IMR-90 (cell line): ENCODE measurements at regions not wholly inside any gene's neighbourhood (a gene's known extent, or its start where the extent isn't known, plus 50 kb on each side); places are given as distances from the start of the nearest gene placed in this dataset.

ENCODE experiments used
- ATAC-seq: fragments of 200-7000 bp; cut with Tn5 transposase; 2 replicates; pipeline ENCODE4 v1.9.1; 2020; ENCODE audit warnings: low read depth, mild to moderate bottlenecking, moderate library complexity
- BruUV-seq: library from RNA; stranded (reverse); fragments of 400-500 nt; replicated peaks from 2 replicates; lab custom pipeline; 2021; lab: Mats Ljungman, UMichigan
- CTCF ChIA-PET: fragments of 300-600 bp; formaldehyde crosslinking; extraction: SDS; loops from one replicate; lab custom pipeline; 2021; ENCODE audit warnings: antibody characterized with exemption; lab: Yijun Ruan, JAX
- POLR2A ChIA-PET: fragments of 300-600 bp; sonication (Branson Sonifier 250); formaldehyde crosslinking; loops from one replicate; lab custom pipeline; 2022; ENCODE audit warnings: antibody characterized with exemption; ENCODE audit not compliant: unreplicated experiment; lab: Charles Lee
- DNase-seq: peaks from one replicate; pipeline ENCODE4 v3.0.0; 2013
- H2AFZ ChIP-seq: replicated peaks from 2 replicates; pipeline ENCODE3; 2013; ENCODE audit warnings: low read length, mild to moderate bottlenecking; ENCODE audit not compliant: poor library complexity
- H2AK5ac ChIP-seq: 2 replicates; pipeline ENCODE4 v1.6.1; 2013; ENCODE audit warnings: low read depth, low read length, inconsistent platforms
- H2AK9ac ChIP-seq: replicated peaks from 2 replicates; pipeline ENCODE3; 2013; ENCODE audit warnings: mild to moderate bottlenecking, low read depth, low read length, moderate library complexity; ENCODE audit not compliant: poor library complexity
- H2BK120ac ChIP-seq: 2 replicates; pipeline ENCODE4 v1.6.1; 2013; ENCODE audit warnings: low read depth, low read length, inconsistent platforms
- H2BK15ac ChIP-seq: 3 replicates; pipeline ENCODE4 v1.6.1; 2013; ENCODE audit warnings: low read depth, low read length, inconsistent platforms
- H2BK20ac ChIP-seq: 2 replicates; pipeline ENCODE4 v1.6.1; 2013; ENCODE audit warnings: low read depth, mild to moderate bottlenecking, inconsistent platforms, low read length, moderate library complexity
- H2BK5ac ChIP-seq: 2 replicates; pipeline ENCODE4 v1.6.1; 2013; ENCODE audit warnings: mild to moderate bottlenecking, low read depth, low read length, inconsistent platforms; ENCODE audit not compliant: poor library complexity, severe bottlenecking
- H3K14ac ChIP-seq: replicated peaks from 2 replicates; pipeline ENCODE4 v1.6.1; 2013; ENCODE audit warnings: low read depth, low read length, inconsistent platforms
- H3K18ac ChIP-seq: 2 replicates; pipeline ENCODE4 v1.6.1; 2013; ENCODE audit warnings: low read depth, low read length, control low read depth
- H3K23ac ChIP-seq: 2 replicates; pipeline ENCODE4 v1.6.1; 2013; ENCODE audit warnings: low read depth, low read length, inconsistent platforms
- H3K27ac ChIP-seq: 2 replicates; pipeline ENCODE4 v1.5.1; 2013; ENCODE audit warnings: mild to moderate bottlenecking, control low read depth, low read length; ENCODE audit not compliant: insufficient read depth
- H3K27me3 ChIP-seq: 2 replicates; pipeline ENCODE4 v1.6.1; 2013; ENCODE audit warnings: low read length; ENCODE audit not compliant: control insufficient read depth, insufficient read depth
- H3K36me3 ChIP-seq: 2 replicates; pipeline ENCODE4 v1.6.1; 2013; ENCODE audit warnings: low read length, mixed read lengths; ENCODE audit not compliant: control insufficient read depth, insufficient read depth
- H3K4ac ChIP-seq: 2 replicates; pipeline ENCODE4 v1.6.1; 2013; ENCODE audit warnings: low read depth, low read length, inconsistent platforms
- H3K4me1 ChIP-seq: 2 replicates; pipeline ENCODE4 v1.6.1; 2013; ENCODE audit warnings: low read length, mixed read lengths; ENCODE audit not compliant: control insufficient read depth, insufficient read depth
- H3K4me2 ChIP-seq: 2 replicates; pipeline ENCODE4 v1.6.1; 2013; ENCODE audit warnings: low read depth, mild to moderate bottlenecking, control low read depth, low read length, moderate library complexity
- H3K4me3 ChIP-seq: 2 replicates; pipeline ENCODE4 v1.5.1; 2013; ENCODE audit warnings: low read depth, mild to moderate bottlenecking, control low read depth, low read length, moderate library complexity; ENCODE audit not compliant: insufficient read depth
- H3K56ac ChIP-seq: 2 replicates; pipeline ENCODE4 v1.6.1; 2013; ENCODE audit warnings: low read length, inconsistent platforms; ENCODE audit not compliant: insufficient read depth; ENCODE audit errors: extremely low read depth
- H3K79me1 ChIP-seq, 2 experiments: 2 replicates each; pipeline ENCODE4 v1.6.1; 2013; ENCODE audit warnings: low read length in 2 of 2, inconsistent platforms in 1 of 2, low read depth in 1 of 2
- H3K9ac ChIP-seq: 2 replicates; pipeline ENCODE4 v1.6.1; 2013; ENCODE audit warnings: low read depth, low read length, control low read depth
- H3K9me1 ChIP-seq: 2 replicates; pipeline ENCODE4 v1.6.1; 2013; ENCODE audit warnings: low read length, inconsistent platforms; ENCODE audit not compliant: insufficient read depth
- H3K9me3 ChIP-seq: 2 replicates; pipeline ENCODE4 v1.6.1; 2013; ENCODE audit warnings: low read length; ENCODE audit not compliant: control insufficient read depth, insufficient read depth
- H4K20me1 ChIP-seq: 2 replicates; pipeline ENCODE4 v1.6.1; 2013; ENCODE audit warnings: low read length, inconsistent platforms; ENCODE audit not compliant: insufficient read depth
- H4K5ac ChIP-seq: 2 replicates; pipeline ENCODE4 v1.6.1; 2013; ENCODE audit warnings: mild to moderate bottlenecking, low read depth, low read length, control low read depth
- H4K8ac ChIP-seq, 2 experiments: 2 replicates each; pipeline ENCODE4 v1.6.1; 2013; ENCODE audit warnings: low read depth in 2 of 2, low read length in 2 of 2, control low read depth in 1 of 2, inconsistent platforms in 1 of 2
- H4K91ac ChIP-seq: 2 replicates; pipeline ENCODE4 v1.6.1; 2013; ENCODE audit warnings: low read depth, low read length, inconsistent platforms; ENCODE audit not compliant: insufficient read depth
- BHLHE40 ChIP-seq: fragments of 150-350 bp; IDR thresholded peaks from 2 replicates; pipeline ENCODE4 v1.6.1; 2016; ENCODE audit warnings: mild to moderate bottlenecking, low read depth, low read length
- CEBPB ChIP-seq: IDR thresholded peaks from 2 replicates; pipeline ENCODE4 v1.6.1; 2012; ENCODE audit warnings: low read depth, low read length, improper control_type of control experiment
- FOS ChIP-seq: fragments of 150-350 bp; IDR thresholded peaks from 2 replicates; pipeline ENCODE4 v1.6.1; 2016; ENCODE audit warnings: low read depth, low read length
- MAFK ChIP-seq: IDR thresholded peaks from 2 replicates; pipeline ENCODE4 v1.6.1; 2012; ENCODE audit warnings: low read depth, low read length, improper control_type of control experiment
- NFE2L2 ChIP-seq: fragments of 150-350 bp; IDR thresholded peaks from 2 replicates; pipeline ENCODE4 v1.6.1; 2016; ENCODE audit warnings: low read depth, mild to moderate bottlenecking, low read length
- POLR2A ChIP-seq: IDR thresholded peaks from 2 replicates; pipeline ENCODE4 v1.6.1; 2012; ENCODE audit warnings: mild to moderate bottlenecking, low read depth, low read length
- RCOR1 ChIP-seq: IDR thresholded peaks from 2 replicates; pipeline ENCODE4 v1.6.1; 2012; ENCODE audit warnings: mild to moderate bottlenecking, low read length, improper control_type of control experiment; ENCODE audit not compliant: insufficient replicate concordance
- dilution Hi-C: fragments of 300-500 bp; cut with HindIII; formaldehyde crosslinking; loops from one replicate; pipeline ENCODE4 v1.14.3; 2018; ENCODE audit warnings: low sequenced_read_pairs; ENCODE audit not compliant: unreplicated experiment
- in situ Hi-C: fragments of 300-500 bp; cut with MboI; formaldehyde crosslinking; loops from 3 replicates; pipeline ENCODE4 v1.14.3; 2019; ENCODE audit warnings: low sequenced_read_pairs, inconsistent platforms, mixed read lengths
- intact Hi-C: fragments of 100-400 bp; cut with micrococcal nuclease; formaldehyde crosslinking; loops from 2 replicates; pipeline ENCODE4 v1.10.0; 2022
- TF ChIP-seq, protein P1 (sequence below): conservative IDR thresholded peaks from 2 replicates; pipeline ENCODE4 v1.5.1; 2012; ENCODE audit warnings: mild to moderate bottlenecking, low read depth, low read length, improper control_type of control experiment
- TF ChIP-seq, protein P2 (sequence below): fragments of 150-350 bp; IDR thresholded peaks from 2 replicates; pipeline ENCODE4 v1.6.1; 2016; ENCODE audit warnings: low read depth, mild to moderate bottlenecking, low read length, moderate library complexity, borderline replicate concordance

DNA sequence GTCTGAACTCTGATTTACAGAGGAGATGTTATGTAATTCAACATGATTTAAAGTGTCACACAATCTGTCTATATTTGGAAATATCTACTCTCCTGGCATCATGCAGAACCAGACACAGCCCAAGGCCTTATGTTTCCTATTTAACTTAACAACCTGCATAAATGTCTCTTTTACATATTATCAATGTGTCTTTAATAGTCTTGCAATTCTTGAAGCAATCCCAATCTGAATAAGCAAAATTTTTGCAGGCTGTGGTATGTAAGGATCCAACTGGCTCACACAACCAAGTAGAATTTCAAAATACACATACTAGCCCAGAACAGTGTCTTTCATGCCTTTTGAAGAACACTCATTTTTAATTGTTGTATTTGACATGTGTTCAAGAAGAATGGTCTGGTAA, 443.2 kb downstream of the MAFB start:
- Histone ChIP-seq H3K9me1 (no peaks in the 10 kb centered on the region), H3K14ac (no peak overlapping the region), H2AK5ac (no peak overlapping the region), H3K4me2 (no peak overlapping the region), H3K4ac (no peak overlapping the region), H4K91ac (no peak overlapping the region), H3K27ac (no peak overlapping the region), H3K36me3 (no peaks in the 10 kb centered on the region), H2BK120ac (no peak overlapping the region), H4K20me1 (no peaks in the 10 kb centered on the region), H3K79me1 (no peaks in the 10 kb centered on the region), H4K8ac (no peak overlapping the region), H2AK9ac (no peak overlapping the region), H3K23ac (no peak overlapping the region), H4K5ac (no peak overlapping the region), H3K4me3 (no peak overlapping the region), H2AFZ (no peak overlapping the region), H3K56ac (no peak overlapping the region), H3K4me1 (no peaks in the 10 kb centered on the region), H2BK15ac (no peak overlapping the region), H3K18ac (no peak overlapping the region), H3K27me3 (no peaks in the 10 kb centered on the region), H2BK20ac (no peak overlapping the region), H2BK5ac (no peak overlapping the region), H3K9ac (no peak overlapping the region), H3K9me3 (no peaks in the 10 kb centered on the region)
- ChIA-PET POLR2A (no interaction called here), CTCF (no interaction called here)
- TF ChIP-seq RCOR1 (no peak), NFE2L2 (no peak), CEBPB (no peak), POLR2A (no peak), BHLHE40 (no peak), FOS (no peak), MAFK (no peak)
- TF ChIP-seq, protein P1, sequence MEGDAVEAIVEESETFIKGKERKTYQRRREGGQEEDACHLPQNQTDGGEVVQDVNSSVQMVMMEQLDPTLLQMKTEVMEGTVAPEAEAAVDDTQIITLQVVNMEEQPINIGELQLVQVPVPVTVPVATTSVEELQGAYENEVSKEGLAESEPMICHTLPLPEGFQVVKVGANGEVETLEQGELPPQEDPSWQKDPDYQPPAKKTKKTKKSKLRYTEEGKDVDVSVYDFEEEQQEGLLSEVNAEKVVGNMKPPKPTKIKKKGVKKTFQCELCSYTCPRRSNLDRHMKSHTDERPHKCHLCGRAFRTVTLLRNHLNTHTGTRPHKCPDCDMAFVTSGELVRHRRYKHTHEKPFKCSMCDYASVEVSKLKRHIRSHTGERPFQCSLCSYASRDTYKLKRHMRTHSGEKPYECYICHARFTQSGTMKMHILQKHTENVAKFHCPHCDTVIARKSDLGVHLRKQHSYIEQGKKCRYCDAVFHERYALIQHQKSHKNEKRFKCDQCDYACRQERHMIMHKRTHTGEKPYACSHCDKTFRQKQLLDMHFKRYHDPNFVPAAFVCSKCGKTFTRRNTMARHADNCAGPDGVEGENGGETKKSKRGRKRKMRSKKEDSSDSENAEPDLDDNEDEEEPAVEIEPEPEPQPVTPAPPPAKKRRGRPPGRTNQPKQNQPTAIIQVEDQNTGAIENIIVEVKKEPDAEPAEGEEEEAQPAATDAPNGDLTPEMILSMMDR = no peak
- TF ChIP-seq, protein P2, sequence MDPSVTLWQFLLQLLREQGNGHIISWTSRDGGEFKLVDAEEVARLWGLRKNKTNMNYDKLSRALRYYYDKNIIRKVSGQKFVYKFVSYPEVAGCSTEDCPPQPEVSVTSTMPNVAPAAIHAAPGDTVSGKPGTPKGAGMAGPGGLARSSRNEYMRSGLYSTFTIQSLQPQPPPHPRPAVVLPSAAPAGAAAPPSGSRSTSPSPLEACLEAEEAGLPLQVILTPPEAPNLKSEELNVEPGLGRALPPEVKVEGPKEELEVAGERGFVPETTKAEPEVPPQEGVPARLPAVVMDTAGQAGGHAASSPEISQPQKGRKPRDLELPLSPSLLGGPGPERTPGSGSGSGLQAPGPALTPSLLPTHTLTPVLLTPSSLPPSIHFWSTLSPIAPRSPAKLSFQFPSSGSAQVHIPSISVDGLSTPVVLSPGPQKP = no peak
- DNase-seq = no peak
- BruUV-seq = no TSS peak
- dilution Hi-C loops = no loop called here
- in situ Hi-C loops = no loop called here
- intact Hi-C loops = no loop called here
- no peak for ATAC-seq
